Panc1 (cell line): ENCODE measurements at regions not wholly inside any gene's neighbourhood (a gene's known extent, or its start where the extent isn't known, plus 50 kb on each side); places are given as distances from the start of the nearest gene placed in this dataset.

ENCODE experiments used
- ATAC-seq: fragments of 200-7000 bp; cut with Tn5 transposase; 2 replicates; pipeline ENCODE4 v1.9.1; 2020; ENCODE audit warnings: mild to moderate bottlenecking, moderate library complexity
- BruUV-seq: library from RNA; stranded (reverse); fragments of 400-500 nt; replicated peaks from 2 replicates; lab custom pipeline; 2021; lab: Mats Ljungman, UMichigan
- CTCF ChIA-PET: fragments of 300-600 bp; sonication (Branson Sonifier 250); formaldehyde crosslinking; loops from one replicate; lab custom pipeline; 2022; ENCODE audit warnings: antibody characterized with exemption; lab: Charles Lee
- POLR2A ChIA-PET: fragments of 300-600 bp; sonication (Branson Sonifier 250); formaldehyde crosslinking; loops from one replicate; lab custom pipeline; 2022; ENCODE audit warnings: antibody characterized with exemption; lab: Charles Lee
- DNase-seq: peaks from one replicate; pipeline ENCODE4 v3.0.0-alpha.2; 2010; ENCODE audit warnings: low read depth, low spot score
- H3K27ac ChIP-seq: 2 replicates; pipeline ENCODE4 v1.5.1; 2011; ENCODE audit warnings: mild to moderate bottlenecking, low read length, inconsistent platforms
- H3K27me3 ChIP-seq: fragments of 200-500 bp; sonication (Bioruptor generic); 2 replicates; pipeline ENCODE4 v1.6.0; 2014; ENCODE audit warnings: low read length, inconsistent platforms; ENCODE audit not compliant: control insufficient read depth, insufficient read depth
- H3K36me3 ChIP-seq: fragments of 200-500 bp; sonication (Bioruptor generic); 2 replicates; pipeline ENCODE4 v1.5.1; 2014; ENCODE audit warnings: inconsistent platforms, mild to moderate bottlenecking, low read length, moderate library complexity; ENCODE audit not compliant: control insufficient read depth, insufficient read depth
- H3K4me1 ChIP-seq: 2 replicates; pipeline ENCODE4 v1.5.1; 2011; ENCODE audit warnings: inconsistent platforms, mild to moderate bottlenecking, low read length, moderate library complexity; ENCODE audit not compliant: control insufficient read depth, insufficient read depth
- H3K4me3 ChIP-seq, 2 experiments: 2 replicates each; pipeline ENCODE4 v1.5.1; 2011 to 2012; ENCODE audit warnings: low read depth in 2 of 2, low read length in 2 of 2, mild to moderate bottlenecking in 2 of 2, inconsistent platforms in 1 of 2, moderate library complexity in 1 of 2
- H3K9me3 ChIP-seq: fragments of 200-500 bp; sonication (Bioruptor generic); 2 replicates; pipeline ENCODE4 v1.5.1; 2014; ENCODE audit warnings: low read depth, mild to moderate bottlenecking, inconsistent platforms, low read length, moderate library complexity; ENCODE audit not compliant: control insufficient read depth, insufficient read depth
- CTCF ChIP-seq: fragments of 450-650 bp; IDR thresholded peaks from 2 replicates; pipeline ENCODE4 v1.5.1; 2017; ENCODE audit warnings: mild to moderate bottlenecking
- POLR2AphosphoS5 ChIP-seq: IDR thresholded peaks from 2 replicates; pipeline ENCODE4 v1.6.1; 2012; ENCODE audit warnings: mild to moderate bottlenecking, low read depth, low read length, moderate library complexity
- REST ChIP-seq, 2 experiments: IDR thresholded peaks; 2 replicates each; pipeline ENCODE4 v1.6.1; 2011 to 2012; ENCODE audit warnings: low read depth in 2 of 2, control low read depth in 1 of 2, low read length in 1 of 2, mild to moderate bottlenecking in 1 of 2, moderate library complexity in 1 of 2; ENCODE audit not compliant: insufficient read depth in 1 of 2
- SIN3A ChIP-seq: IDR thresholded peaks from 2 replicates; pipeline ENCODE4 v1.6.1; 2012; ENCODE audit warnings: low read depth, mild to moderate bottlenecking, low read length, moderate library complexity, borderline replicate concordance; ENCODE audit not compliant: insufficient read depth
- TCF7L2 ChIP-seq: IDR thresholded peaks from 2 replicates; pipeline ENCODE4 v1.6.1; 2011; ENCODE audit warnings: mild to moderate bottlenecking, low read depth, low read length, inconsistent platforms
- in situ Hi-C: cut with HindIII; loops from 2 replicates; pipeline ENCODE4 v1.10.0; 2016; ENCODE audit warnings: low sequenced_read_pairs, low pct_unique_long_range_greater_than_20kb
- intact Hi-C: fragments of 100-400 bp; cut with micrococcal nuclease; formaldehyde crosslinking; loops from one replicate; pipeline ENCODE4 v1.10.0; 2022; ENCODE audit not compliant: unreplicated experiment

GRCh38 chr7:12741951-12742575, 54.6 kb downstream of the ARL4A start:
- DNase-seq, result no peak
- POLR2A ChIA-PET, result no interaction called here

GRCh38 chr7:12746211-12746610, 58.8 kb downstream of the ARL4A start:
- intact Hi-C loops (no loop called here), in situ Hi-C loops (no loop called here)
- ChIA-PET CTCF (no interaction called here), POLR2A (no interaction called here)
- TF ChIP-seq TCF7L2 (no peak), SIN3A (no peak), CTCF (no peak), REST (IDR thresholded peaks at IDR 0.05; ENCODE audit: insufficient read depth in 1 of 2, low read depth in 2 of 2, low read length in 1 of 2) (no peak), POLR2AphosphoS5 (no peak)
- Histone ChIP-seq H3K4me3 (no peak overlapping the region), H3K27ac (no peak overlapping the region), H3K4me1 (no peaks in the 10 kb centered on the region), H3K36me3 (no peaks in the 10 kb centered on the region), H3K9me3 (no peaks in the 10 kb centered on the region), H3K27me3 (no peaks in the 10 kb centered on the region)
- no peak for ATAC-seq
- DNase-seq, result no peak
- no TSS peak for BruUV-seq

More at GRCh38 chr7:12741951-12742575, 54.6 kb downstream of the ARL4A start:
- in situ Hi-C loops, result no loop called here
- CTCF ChIA-PET, result no interaction called here
- Histone ChIP-seq H3K27ac (no peak overlapping the region), H3K4me3 (no peak overlapping the region), H3K36me3 (no peaks in the 10 kb centered on the region), H3K27me3 (no peaks in the 10 kb centered on the region), H3K9me3 (no peaks in the 10 kb centered on the region), H3K4me1 (no peaks in the 10 kb centered on the region)
- intact Hi-C loops, result no loop called here
- BruUV-seq, result no TSS peak
- TF ChIP-seq TCF7L2, result no peak
- TF ChIP-seq REST (IDR thresholded peaks at IDR 0.05; ENCODE audit: insufficient read depth in 1 of 2, low read depth in 2 of 2, low read length in 1 of 2), result no peak
- no peak for TF ChIP-seq SIN3A
- no peak for TF ChIP-seq CTCF
- TF ChIP-seq POLR2AphosphoS5, result no peak
- ATAC-seq, result no peak
